ENCODE measurements at regions not wholly inside any gene's neighbourhood (a gene's known extent, or its start where the extent isn't known, plus 50 kb on each side); places are given as distances from the start of the nearest gene placed in this dataset.

GRCh38 chr16:85469929-85470590 is 143.1 kb upstream of the GSE1 start:
- Histone ChIP-seq H2AFZ (ENCODE audit: low read depth, low read length) (no peak overlapping the region), H3K4me1 (ENCODE audit: insufficient read depth, low read length) (peaks cover 29% of the 10 kb centered on the region), H3K4me3 (ENCODE audit: low read length) (no peak overlapping the region), H3K27me3 (ENCODE audit: insufficient read depth, low read length) (no peaks in the 10 kb centered on the region), H3K9me3 (ENCODE audit: low read length) (no peaks in the 10 kb centered on the region), H3K36me3 (ENCODE audit: insufficient read depth, low read length) (no peaks in the 10 kb centered on the region)

GRCh38 chr16:85470873-85471272 is 142.2 kb upstream of the GSE1 start:
- Histone ChIP-seq H3K27me3 (ENCODE audit: insufficient read depth, low read length) (no peaks in the 10 kb centered on the region), H3K36me3 (ENCODE audit: insufficient read depth, low read length) (no peaks in the 10 kb centered on the region), H2AFZ (ENCODE audit: low read depth, low read length) (no peak overlapping the region), H3K4me1 (ENCODE audit: insufficient read depth, low read length) (peaks cover 33% of the 10 kb centered on the region), H3K9me3 (ENCODE audit: low read length) (no peaks in the 10 kb centered on the region), H3K4me3 (ENCODE audit: low read length) (no peak overlapping the region)

- Histone ChIP-seq H2AFZ (ENCODE audit: low read depth, low read length) (no peak overlapping the region), H3K4me3 (ENCODE audit: low read length) (no peak overlapping the region), H3K36me3 (ENCODE audit: insufficient read depth, low read length) (no peaks in the 10 kb centered on the region), H3K9me3 (ENCODE audit: low read length) (no peaks in the 10 kb centered on the region), H3K4me1 (ENCODE audit: insufficient read depth, low read length) (peaks cover 33% of the 10 kb centered on the region), H3K27me3 (ENCODE audit: insufficient read depth, low read length) (no peaks in the 10 kb centered on the region)
These were observed 141.4 kb upstream of the GSE1 start for GRCh38 chr16:85471469-85472431.

- no peaks in the 10 kb centered on the region for H3K9me3 ChIP-seq (ENCODE audit: low read length)
- H3K27me3 ChIP-seq (ENCODE audit: insufficient read depth, low read length), result no peaks in the 10 kb centered on the region
- H3K36me3 ChIP-seq (ENCODE audit: insufficient read depth, low read length), result no peaks in the 10 kb centered on the region
- peaks cover 33% of the 10 kb centered on the region for H3K4me1 ChIP-seq (ENCODE audit: insufficient read depth, low read length)
- H2AFZ ChIP-seq (ENCODE audit: low read depth, low read length), result no peak overlapping the region
- H3K4me3 ChIP-seq (ENCODE audit: low read length), result no peak overlapping the region
These were observed 140.6 kb upstream of the GSE1 start for GRCh38 chr16:85472514-85472913.

GRCh38 chr16:85473323-85473722 is 139.8 kb upstream of the GSE1 start:
- no peaks in the 10 kb centered on the region for H3K36me3 ChIP-seq (ENCODE audit: insufficient read depth, low read length)
- peaks cover 33% of the 10 kb centered on the region for H3K4me1 ChIP-seq (ENCODE audit: insufficient read depth, low read length)
- H3K4me3 ChIP-seq (ENCODE audit: low read length), result no peak overlapping the region
- H2AFZ ChIP-seq (ENCODE audit: low read depth, low read length), result no peak overlapping the region
- no peaks in the 10 kb centered on the region for H3K9me3 ChIP-seq (ENCODE audit: low read length)
- no peaks in the 10 kb centered on the region for H3K27me3 ChIP-seq (ENCODE audit: insufficient read depth, low read length)

- Histone ChIP-seq H3K9me3 (ENCODE audit: low read length) (no peaks in the 10 kb centered on the region), H3K4me3 (ENCODE audit: low read length) (no peak overlapping the region), H3K36me3 (ENCODE audit: insufficient read depth, low read length) (no peaks in the 10 kb centered on the region), H2AFZ (ENCODE audit: low read depth, low read length) (no peak overlapping the region), H3K4me1 (ENCODE audit: insufficient read depth, low read length) (peaks cover 33% of the 10 kb centered on the region), H3K27me3 (ENCODE audit: insufficient read depth, low read length) (no peaks in the 10 kb centered on the region)
These were observed 139.1 kb upstream of the GSE1 start for GRCh38 chr16:85473909-85474620.

GRCh38 chr16:85474621-85475217 is 138.4 kb upstream of the GSE1 start:
- H3K4me1 ChIP-seq (ENCODE audit: insufficient read depth, low read length), result peaks cover 33% of the 10 kb centered on the region
- H3K27me3 ChIP-seq (ENCODE audit: insufficient read depth, low read length), result no peaks in the 10 kb centered on the region
- H3K4me3 ChIP-seq (ENCODE audit: low read length), result no peak overlapping the region
- H3K36me3 ChIP-seq (ENCODE audit: insufficient read depth, low read length), result no peaks in the 10 kb centered on the region
- no peaks in the 10 kb centered on the region for H3K9me3 ChIP-seq (ENCODE audit: low read length)
- H2AFZ ChIP-seq (ENCODE audit: low read depth, low read length), result no peak overlapping the region

- H3K9me3 ChIP-seq (ENCODE audit: low read length), result no peaks in the 10 kb centered on the region
- H2AFZ ChIP-seq (ENCODE audit: low read depth, low read length), result no peak overlapping the region
- no peaks in the 10 kb centered on the region for H3K27me3 ChIP-seq (ENCODE audit: insufficient read depth, low read length)
- no peaks in the 10 kb centered on the region for H3K36me3 ChIP-seq (ENCODE audit: insufficient read depth, low read length)
- H3K4me1 ChIP-seq (ENCODE audit: insufficient read depth, low read length), result peaks cover 33% of the 10 kb centered on the region
- H3K4me3 ChIP-seq (ENCODE audit: low read length), result no peak overlapping the region
These were observed 137.9 kb upstream of the GSE1 start for GRCh38 chr16:85475233-85475632.

GRCh38 chr16:85475691-85476300 is 137.3 kb upstream of the GSE1 start:
- H3K4me3 ChIP-seq (ENCODE audit: low read length), result no peak overlapping the region
- no peak overlapping the region for H2AFZ ChIP-seq (ENCODE audit: low read depth, low read length)
- peaks cover 38% of the 10 kb centered on the region for H3K4me1 ChIP-seq (ENCODE audit: insufficient read depth, low read length)
- no peaks in the 10 kb centered on the region for H3K36me3 ChIP-seq (ENCODE audit: insufficient read depth, low read length)
- no peaks in the 10 kb centered on the region for H3K27me3 ChIP-seq (ENCODE audit: insufficient read depth, low read length)
- no peaks in the 10 kb centered on the region for H3K9me3 ChIP-seq (ENCODE audit: low read length)

GRCh38 chr16:85476389-85476788 is 136.7 kb upstream of the GSE1 start:
- Histone ChIP-seq H3K36me3 (ENCODE audit: insufficient read depth, low read length) (no peaks in the 10 kb centered on the region), H2AFZ (ENCODE audit: low read depth, low read length) (no peak overlapping the region), H3K4me1 (ENCODE audit: insufficient read depth, low read length) (peaks cover 40% of the 10 kb centered on the region), H3K4me3 (ENCODE audit: low read length) (no peak overlapping the region), H3K9me3 (ENCODE audit: low read length) (no peaks in the 10 kb centered on the region), H3K27me3 (ENCODE audit: insufficient read depth, low read length) (no peaks in the 10 kb centered on the region)

GRCh38 chr16:85477801-85478363 is 135.2 kb upstream of the GSE1 start:
- peaks cover 36% of the 10 kb centered on the region for H3K4me1 ChIP-seq (ENCODE audit: insufficient read depth, low read length)
- no peak overlapping the region for H2AFZ ChIP-seq (ENCODE audit: low read depth, low read length)
- no peaks in the 10 kb centered on the region for H3K27me3 ChIP-seq (ENCODE audit: insufficient read depth, low read length)
- no peaks in the 10 kb centered on the region for H3K9me3 ChIP-seq (ENCODE audit: low read length)
- H3K36me3 ChIP-seq (ENCODE audit: insufficient read depth, low read length), result no peaks in the 10 kb centered on the region
- H3K4me3 ChIP-seq (ENCODE audit: low read length), result no peak overlapping the region

- Histone ChIP-seq H3K4me1 (ENCODE audit: insufficient read depth, low read length) (peaks cover 14% of the 10 kb centered on the region), H3K9me3 (ENCODE audit: low read length) (no peaks in the 10 kb centered on the region), H3K36me3 (ENCODE audit: insufficient read depth, low read length) (no peaks in the 10 kb centered on the region), H3K4me3 (ENCODE audit: low read length) (no peak overlapping the region), H2AFZ (ENCODE audit: low read depth, low read length) (no peak overlapping the region), H3K27me3 (ENCODE audit: insufficient read depth, low read length) (no peaks in the 10 kb centered on the region)
These were observed 133.0 kb upstream of the GSE1 start for GRCh38 chr16:85479972-85480726.
